GM18502 (cell line): ENCODE measurements at regions not wholly inside any gene's neighbourhood (a gene's known extent, or its start where the extent isn't known, plus 50 kb on each side); places are given as distances from the start of the nearest gene placed in this dataset.

ENCODE experiments used
- ATAC-seq: cut with Tn5 transposase; IDR thresholded peaks from one replicate; pipeline ENCODE4 v1.9.1; 2021; ENCODE audit warnings: mild to moderate bottlenecking; ENCODE audit not compliant: unreplicated experiment, poor library complexity

DNA sequence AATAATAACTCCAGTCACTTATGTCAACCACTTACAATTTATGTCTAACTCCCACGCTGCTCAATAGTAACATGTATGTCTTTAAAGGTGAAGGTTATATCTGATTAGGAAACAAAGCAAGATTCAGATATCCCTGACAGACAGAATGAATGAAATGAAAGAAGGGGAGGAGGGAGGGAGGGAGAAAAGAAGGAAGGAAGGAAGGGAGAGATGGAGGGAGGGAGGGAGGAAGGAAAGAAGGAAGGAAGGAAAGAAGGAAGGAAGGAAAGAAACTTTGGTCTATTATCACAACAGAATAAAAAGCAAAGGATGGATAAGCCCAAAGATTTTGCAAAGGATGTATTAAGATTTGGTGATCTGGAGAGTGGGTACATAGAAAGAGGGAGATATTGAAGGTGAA lies 433.3 kb downstream of the PRKD1 start:
- ATAC-seq = no peak

DNA sequence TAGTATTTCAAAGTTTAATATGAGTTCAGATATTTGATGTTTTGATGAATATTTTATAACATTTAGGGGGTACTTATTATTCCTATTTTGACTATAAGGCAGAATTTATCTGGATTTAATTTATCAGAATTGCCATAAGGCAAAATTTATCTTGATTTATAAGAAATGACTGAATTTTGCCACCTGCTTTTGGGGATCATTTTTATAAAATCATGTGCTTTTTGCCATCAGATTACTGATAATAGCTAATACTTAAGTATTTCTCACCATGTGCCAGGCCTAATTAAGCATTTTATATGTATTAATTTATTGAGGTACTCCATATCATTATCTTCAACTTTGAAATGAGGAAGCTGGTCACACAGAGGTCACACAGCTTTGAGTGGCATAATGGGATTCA lies 423.7 kb downstream of the PRKD1 start:
- ATAC-seq = no peak

GRCh38 chr14:29518335-29518734 lies 409.3 kb downstream of the PRKD1 start:
- no peak for ATAC-seq

GRCh38 chr14:29521526-29522137 lies 406.0 kb downstream of the PRKD1 start:
- ATAC-seq = no peak
